ENCODE measurements at regions not wholly inside any gene's neighbourhood (a gene's known extent, or its start where the extent isn't known, plus 50 kb on each side); places are given as distances from the start of the nearest gene placed in this dataset.

GRCh38 chr3:30508339-30508738 is 98.1 kb upstream of the TGFBR2 start:
- Histone ChIP-seq H3K4me2 (ENCODE audit: low read length) (no peak overlapping the region), H3K27me3 (ENCODE audit: insufficient read depth, low read length, poor library complexity) (no peaks in the 10 kb centered on the region), H4K5ac (ENCODE audit: low read length) (no peak overlapping the region), H2BK15ac (replicated peaks; ENCODE audit: low read depth) (no peak overlapping the region), H4K8ac (ENCODE audit: low read depth, low read length) (no peak overlapping the region), H3K4ac (ENCODE audit: low read depth, low read length) (no peak overlapping the region), H2BK5ac (ENCODE audit: low read length) (no peak overlapping the region), H3K18ac (ENCODE audit: low read length) (no peak overlapping the region), H3K56ac (ENCODE audit: low read length) (no peak overlapping the region), H3K79me1 (ENCODE audit: low read length) (no peaks in the 10 kb centered on the region), H3K36me3 (ENCODE audit: control insufficient read depth, insufficient read depth, low read length) (no peaks in the 10 kb centered on the region), H3K23ac (ENCODE audit: low read length) (no peak overlapping the region), H3K4me1 (ENCODE audit: control insufficient read depth, low read depth, low read length) (no peaks in the 10 kb centered on the region), H3K9ac (ENCODE audit: low read length) (no peak overlapping the region), H3K4me3 (ENCODE audit: low read length) (no peak overlapping the region), H2AK5ac (ENCODE audit: low read length) (no peak overlapping the region), H2BK120ac (ENCODE audit: low read depth, low read length) (no peak overlapping the region), H3K27ac (ENCODE audit: low read depth, low read length) (no peak overlapping the region), H3K79me2 (ENCODE audit: control insufficient read depth, insufficient read depth, low read length) (no peaks in the 10 kb centered on the region)
- whole genome bisulfite sequencing (ENCODE audit: extremely low coverage, insufficient coverage, low lambda C conversion rate): no CpG with 5 or more reads among the region's 3 CpGs
- no peak for DNase-seq

- Histone ChIP-seq H3K4ac (ENCODE audit: low read depth, low read length) (no peak overlapping the region), H3K4me2 (ENCODE audit: low read length) (no peak overlapping the region), H3K23ac (ENCODE audit: low read length) (no peak overlapping the region), H4K5ac (ENCODE audit: low read length) (no peak overlapping the region), H3K79me2 (ENCODE audit: control insufficient read depth, insufficient read depth, low read length) (no peaks in the 10 kb centered on the region), H3K4me1 (ENCODE audit: control insufficient read depth, low read depth, low read length) (no peaks in the 10 kb centered on the region), H3K27me3 (ENCODE audit: insufficient read depth, low read length, poor library complexity) (no peaks in the 10 kb centered on the region), H3K79me1 (ENCODE audit: low read length) (no peaks in the 10 kb centered on the region), H3K9ac (ENCODE audit: low read length) (no peak overlapping the region), H3K36me3 (ENCODE audit: control insufficient read depth, insufficient read depth, low read length) (no peaks in the 10 kb centered on the region), H3K4me3 (ENCODE audit: low read length) (no peak overlapping the region), H2BK15ac (replicated peaks; ENCODE audit: low read depth) (no peak overlapping the region), H2BK5ac (ENCODE audit: low read length) (no peak overlapping the region), H3K18ac (ENCODE audit: low read length) (no peak overlapping the region), H3K56ac (ENCODE audit: low read length) (no peak overlapping the region), H2AK5ac (ENCODE audit: low read length) (no peak overlapping the region), H3K27ac (ENCODE audit: low read depth, low read length) (no peak overlapping the region), H4K8ac (ENCODE audit: low read depth, low read length) (no peak overlapping the region), H2BK120ac (ENCODE audit: low read depth, low read length) (no peak overlapping the region)
- no peak for DNase-seq
- WGBS (ENCODE audit: extremely low coverage, insufficient coverage, low lambda C conversion rate): no CpG with 5 or more reads among the region's 3 CpGs
Measured at GRCh38 chr3:30510596-30510995, 95.8 kb upstream of the TGFBR2 start.

- H4K5ac ChIP-seq (ENCODE audit: low read length): no peak overlapping the region
- no peaks in the 10 kb centered on the region for H3K27me3 ChIP-seq (ENCODE audit: insufficient read depth, low read length, poor library complexity)
- no peaks in the 10 kb centered on the region for H3K79me2 ChIP-seq (ENCODE audit: control insufficient read depth, insufficient read depth, low read length)
- H3K4me2 ChIP-seq (ENCODE audit: low read length): no peak overlapping the region
- H3K79me1 ChIP-seq (ENCODE audit: low read length): no peaks in the 10 kb centered on the region
- no peak overlapping the region for H3K18ac ChIP-seq (ENCODE audit: low read length)
- no peak overlapping the region for H3K56ac ChIP-seq (ENCODE audit: low read length)
- H3K36me3 ChIP-seq (ENCODE audit: control insufficient read depth, insufficient read depth, low read length): no peaks in the 10 kb centered on the region
- no peak overlapping the region for H3K23ac ChIP-seq (ENCODE audit: low read length)
- no peak overlapping the region for H2BK15ac ChIP-seq (replicated peaks; ENCODE audit: low read depth)
- H3K27ac ChIP-seq (ENCODE audit: low read depth, low read length): no peak overlapping the region
- no peak overlapping the region for H3K9ac ChIP-seq (ENCODE audit: low read length)
- H2BK5ac ChIP-seq (ENCODE audit: low read length): no peak overlapping the region
- no peak overlapping the region for H3K4me3 ChIP-seq (ENCODE audit: low read length)
- no peaks in the 10 kb centered on the region for H3K4me1 ChIP-seq (ENCODE audit: control insufficient read depth, low read depth, low read length)
- H3K4ac ChIP-seq (ENCODE audit: low read depth, low read length): no peak overlapping the region
- H2BK120ac ChIP-seq (ENCODE audit: low read depth, low read length): no peak overlapping the region
- 100% methylated on average over 1 of the region's 9 CpGs for WGBS (ENCODE audit: extremely low coverage, insufficient coverage, low lambda C conversion rate)
- no peak overlapping the region for H4K8ac ChIP-seq (ENCODE audit: low read depth, low read length)
- H2AK5ac ChIP-seq (ENCODE audit: low read length): no peak overlapping the region
- DNase-seq: peak; percentile 58
Measured at GRCh38 chr3:30511524-30512251, 94.7 kb upstream of the TGFBR2 start.

GRCh38 chr3:30512576-30512975 is 93.8 kb upstream of the TGFBR2 start:
- H3K4me3 ChIP-seq (ENCODE audit: low read length): no peak overlapping the region
- no peak overlapping the region for H3K23ac ChIP-seq (ENCODE audit: low read length)
- H3K56ac ChIP-seq (ENCODE audit: low read length): no peak overlapping the region
- H3K27me3 ChIP-seq (ENCODE audit: insufficient read depth, low read length, poor library complexity): no peaks in the 10 kb centered on the region
- no peak overlapping the region for H3K4ac ChIP-seq (ENCODE audit: low read depth, low read length)
- H3K79me1 ChIP-seq (ENCODE audit: low read length): no peaks in the 10 kb centered on the region
- no peak overlapping the region for H3K18ac ChIP-seq (ENCODE audit: low read length)
- no peak overlapping the region for H3K9ac ChIP-seq (ENCODE audit: low read length)
- H3K36me3 ChIP-seq (ENCODE audit: control insufficient read depth, insufficient read depth, low read length): no peaks in the 10 kb centered on the region
- no peak overlapping the region for H3K27ac ChIP-seq (ENCODE audit: low read depth, low read length)
- no peak overlapping the region for H2AK5ac ChIP-seq (ENCODE audit: low read length)
- H3K4me2 ChIP-seq (ENCODE audit: low read length): no peak overlapping the region
- no peaks in the 10 kb centered on the region for H3K4me1 ChIP-seq (ENCODE audit: control insufficient read depth, low read depth, low read length)
- H3K79me2 ChIP-seq (ENCODE audit: control insufficient read depth, insufficient read depth, low read length): no peaks in the 10 kb centered on the region
- H4K5ac ChIP-seq (ENCODE audit: low read length): no peak overlapping the region
- no peak for DNase-seq
- H2BK5ac ChIP-seq (ENCODE audit: low read length): no peak overlapping the region
- no peak overlapping the region for H2BK120ac ChIP-seq (ENCODE audit: low read depth, low read length)
- WGBS (ENCODE audit: extremely low coverage, insufficient coverage, low lambda C conversion rate): no CpG with 5 or more reads among the region's 1 CpG
- H4K8ac ChIP-seq (ENCODE audit: low read depth, low read length): no peak overlapping the region
- H2BK15ac ChIP-seq (replicated peaks; ENCODE audit: low read depth): no peak overlapping the region

- no CpG with 5 or more reads among the region's 4 CpGs for whole genome bisulfite sequencing (ENCODE audit: extremely low coverage, insufficient coverage, low lambda C conversion rate)
- no peak overlapping the region for H3K27ac ChIP-seq (ENCODE audit: low read depth, low read length)
- peak overlapping the region; percentile 65 for H4K8ac ChIP-seq (ENCODE audit: low read depth, low read length)
- H3K18ac ChIP-seq (ENCODE audit: low read length): no peak overlapping the region
- no peaks in the 10 kb centered on the region for H3K4me1 ChIP-seq (ENCODE audit: control insufficient read depth, low read depth, low read length)
- no peak overlapping the region for H3K4ac ChIP-seq (ENCODE audit: low read depth, low read length)
- H3K9ac ChIP-seq (ENCODE audit: low read length): no peak overlapping the region
- no peak overlapping the region for H4K5ac ChIP-seq (ENCODE audit: low read length)
- H3K36me3 ChIP-seq (ENCODE audit: control insufficient read depth, insufficient read depth, low read length): no peaks in the 10 kb centered on the region
- no peak overlapping the region for H2AK5ac ChIP-seq (ENCODE audit: low read length)
- H3K4me2 ChIP-seq (ENCODE audit: low read length): no peak overlapping the region
- no peak overlapping the region for H2BK5ac ChIP-seq (ENCODE audit: low read length)
- no peaks in the 10 kb centered on the region for H3K79me2 ChIP-seq (ENCODE audit: control insufficient read depth, insufficient read depth, low read length)
- no peak overlapping the region for H3K56ac ChIP-seq (ENCODE audit: low read length)
- no peak for DNase-seq
- H3K27me3 ChIP-seq (ENCODE audit: insufficient read depth, low read length, poor library complexity): no peaks in the 10 kb centered on the region
- H3K23ac ChIP-seq (ENCODE audit: low read length): no peak overlapping the region
- H3K79me1 ChIP-seq (ENCODE audit: low read length): no peaks in the 10 kb centered on the region
- no peak overlapping the region for H3K4me3 ChIP-seq (ENCODE audit: low read length)
- H2BK15ac ChIP-seq (replicated peaks; ENCODE audit: low read depth): no peak overlapping the region
- peak overlapping the region; percentile 73 for H2BK120ac ChIP-seq (ENCODE audit: low read depth, low read length)
Measured at GRCh38 chr3:30513374-30514152, 92.8 kb upstream of the TGFBR2 start.

All from mesendoderm (in vitro differentiated cells).